Neural cell (in vitro differentiated cells): ENCODE measurements at regions not wholly inside any gene's neighbourhood (a gene's known extent, or its start where the extent isn't known, plus 50 kb on each side); places are given as distances from the start of the nearest gene placed in this dataset.

Experiments
- CTCF ChIP-seq: fragments of 450-650 bp; IDR thresholded peaks from 2 replicates; pipeline ENCODE4 v1.5.1; 2014; ENCODE audit warnings: antibody characterized with exemption, mild to moderate bottlenecking, moderate library complexity; ENCODE audit not compliant: poor library complexity, severe bottlenecking
- EZH2 ChIP-seq: fragments of 200-600, 300-800 bp; shearing (Covaris generic), sonication (generic); IDR thresholded peaks from 2 replicates; pipeline ENCODE4 v1.6.1; 2014; ENCODE audit warnings: antibody characterized with exemption, low read length, borderline replicate concordance, mild to moderate bottlenecking; ENCODE audit not compliant: insufficient read depth, poor library complexity, severe bottlenecking
- MXI1 ChIP-seq: fragments of 450-650 bp; conservative IDR thresholded peaks from 2 replicates; pipeline ENCODE4 v1.6.1; 2014; ENCODE audit warnings: antibody characterized with exemption, mild to moderate bottlenecking; ENCODE audit not compliant: poor library complexity, severe bottlenecking
- POLR2AphosphoS5 ChIP-seq: IDR thresholded peaks from 2 replicates; pipeline ENCODE4 v1.6.1; 2012
- RAD21 ChIP-seq: fragments of 450-650 bp; conservative IDR thresholded peaks from 2 replicates; pipeline ENCODE4 v1.6.1; 2014; ENCODE audit warnings: antibody characterized with exemption, mild to moderate bottlenecking, moderate library complexity
- REST ChIP-seq: IDR thresholded peaks from 2 replicates; pipeline ENCODE4 v1.6.1; 2012; ENCODE audit warnings: borderline replicate concordance
- TAF1 ChIP-seq: IDR thresholded peaks from 2 replicates; pipeline ENCODE4 v1.6.1; 2012; ENCODE audit warnings: low read depth

- TF ChIP-seq CTCF (no peak), RAD21 (no peak), EZH2 (no peak), TAF1 (no peak), REST (no peak), POLR2AphosphoS5 (no peak), MXI1 (no peak)
These were observed 171.1 kb downstream of the SH2D4B start for GRCh38 chr10:80708808-80709207.
